GM23338 (cell line): ENCODE measurements at regions not wholly inside any gene's neighbourhood (a gene's known extent, or its start where the extent isn't known, plus 50 kb on each side); places are given as distances from the start of the nearest gene placed in this dataset.

Source experiments
- ATAC-seq: fragments of 200-7000 bp; cut with Tn5 transposase; 3 replicates; pipeline ENCODE4 v1.9.1; 2020
- DNase-seq: peaks from one replicate; pipeline ENCODE4 v3.0.0-alpha.2; 2015; ENCODE audit warnings: low spot score
- H2AFZ ChIP-seq: fragments of 200-600 bp; sonication (generic); 2 replicates; pipeline ENCODE4 v1.8.0; 2016; ENCODE audit warnings: antibody characterized with exemption, mild to moderate bottlenecking, moderate library complexity
- H3F3A ChIP-seq: fragments of 200-600 bp; sonication (generic); replicated peaks from 2 replicates; pipeline ENCODE4 v1.8.0; 2017; ENCODE audit warnings: antibody characterized with exemption, mixed run types, low read depth
- H3K27ac ChIP-seq: fragments of 200-600 bp; sonication (generic); 2 replicates; pipeline ENCODE4 v1.6.1; 2016; ENCODE audit warnings: low read depth
- H3K27me3 ChIP-seq: fragments of 200-600 bp; sonication (generic); 2 replicates; pipeline ENCODE4 v1.8.0; 2016; ENCODE audit warnings: mild to moderate bottlenecking, mixed run types, moderate library complexity; ENCODE audit not compliant: insufficient read depth
- H3K36me3 ChIP-seq: fragments of 200-600 bp; sonication (generic); 2 replicates; pipeline ENCODE4 v1.8.0; 2016; ENCODE audit warnings: mild to moderate bottlenecking; ENCODE audit not compliant: insufficient read depth
- H3K4me1 ChIP-seq: fragments of 200-600 bp; sonication (generic); 2 replicates; pipeline ENCODE4 v1.8.0; 2016; ENCODE audit warnings: mild to moderate bottlenecking, moderate library complexity; ENCODE audit not compliant: insufficient read depth
- H3K4me2 ChIP-seq: fragments of 200-600 bp; sonication (generic); 2 replicates; pipeline ENCODE4 v1.7.1; 2017; ENCODE audit warnings: mixed run types
- H3K4me3 ChIP-seq: fragments of 200-600 bp; sonication (generic); 2 replicates; pipeline ENCODE4 v1.6.1; 2016; ENCODE audit warnings: mixed run types
- H3K79me2 ChIP-seq: fragments of 200-600 bp; sonication (generic); replicated peaks from 2 replicates; pipeline ENCODE4 v1.8.0; 2017; ENCODE audit warnings: mild to moderate bottlenecking; ENCODE audit not compliant: insufficient read depth
- H3K9me2 ChIP-seq: fragments of 200-600 bp; sonication (generic); 2 replicates; pipeline ENCODE4 v1.8.0; 2017; ENCODE audit not compliant: insufficient read depth
- H4K20me1 ChIP-seq: fragments of 200-600 bp; sonication (generic); replicated peaks from 2 replicates; pipeline ENCODE4 v1.8.0; 2017; ENCODE audit warnings: mild to moderate bottlenecking; ENCODE audit not compliant: insufficient read depth
- H3K27ac Mint-ChIP-seq: 2 replicates; pipeline ENCODE4 v1.8.0; 2020; ENCODE audit warnings: inconsistent platforms, mild to moderate bottlenecking, moderate library complexity, mixed read lengths
- H3K27me3 Mint-ChIP-seq: 3 replicates; pipeline ENCODE4 v1.8.0; 2022; ENCODE audit warnings: low read depth, mild to moderate bottlenecking, moderate library complexity, mixed read lengths, inconsistent platforms; ENCODE audit not compliant: insufficient read depth, poor library complexity
- H3K36me3 Mint-ChIP-seq: 3 replicates; pipeline ENCODE4 v1.8.0; 2021; ENCODE audit warnings: low read depth, mild to moderate bottlenecking, inconsistent platforms, moderate library complexity, mixed read lengths
- H3K4me1 Mint-ChIP-seq: 3 replicates; pipeline ENCODE4 v1.8.0; 2020; ENCODE audit warnings: mild to moderate bottlenecking, inconsistent platforms, mixed read lengths
- H3K4me3 Mint-ChIP-seq: 3 replicates; pipeline ENCODE4 v1.8.0; 2021; ENCODE audit warnings: moderate library complexity, mild to moderate bottlenecking, inconsistent platforms, mixed read lengths
- H3K9me3 Mint-ChIP-seq: 3 replicates; pipeline ENCODE4 v1.8.0; 2020; ENCODE audit warnings: moderate library complexity, mild to moderate bottlenecking, inconsistent platforms, mixed read lengths
- CREB1 ChIP-seq: fragments of 250-450 bp; sonication (Bioruptor Pico); IDR thresholded peaks from 2 replicates; pipeline ENCODE4 v1.5.0; 2020; ENCODE audit warnings: low read depth, mild to moderate bottlenecking, moderate library complexity
- EZH2 ChIP-seq: fragments of 200-600 bp; sonication (generic); IDR thresholded peaks from one replicate; pipeline ENCODE4 v1.8.0; 2017; ENCODE audit warnings: antibody characterized with exemption, mild to moderate bottlenecking, low read depth; ENCODE audit not compliant: unreplicated experiment
- EZH2phosphoT487 ChIP-seq: fragments of 200-600 bp; sonication (generic); IDR thresholded peaks from one replicate; pipeline ENCODE4 v1.8.1; 2018; ENCODE audit warnings: antibody characterized with exemption; ENCODE audit not compliant: unreplicated experiment
- JUNB ChIP-seq: IDR thresholded peaks from one replicate; pipeline ENCODE4 v1.6.1; 2016; ENCODE audit warnings: antibody characterized with exemption; ENCODE audit not compliant: unreplicated experiment
- NANOG ChIP-seq: IDR thresholded peaks from 2 replicates; pipeline ENCODE4 v1.6.1; 2016; ENCODE audit warnings: antibody characterized with exemption, borderline replicate concordance
- POLR2AphosphoS5 ChIP-seq: IDR thresholded peaks from 2 replicates; pipeline ENCODE4 v1.6.1; 2016; ENCODE audit warnings: antibody characterized with exemption, low read depth
- STAT1 ChIP-seq: IDR thresholded peaks from one replicate; pipeline ENCODE4 v1.6.1; 2016; ENCODE audit warnings: antibody characterized with exemption; ENCODE audit not compliant: unreplicated experiment
- ZNF114 ChIP-seq: fragments of 250-450 bp; sonication (Bioruptor Pico); IDR thresholded peaks from 2 replicates; pipeline ENCODE4 v1.5.0; 2020; ENCODE audit warnings: mild to moderate bottlenecking, moderate library complexity
- ZNF331 ChIP-seq: fragments of 250-450 bp; sonication (Bioruptor Pico); IDR thresholded peaks from 2 replicates; pipeline ENCODE4 v1.5.0; 2020; ENCODE audit warnings: low read depth, mild to moderate bottlenecking, moderate library complexity
- TF ChIP-seq, protein P1 (sequence below): fragments of 250-450 bp; sonication (Bioruptor Pico); IDR thresholded peaks from 2 replicates; pipeline ENCODE4 v1.5.0; 2020; ENCODE audit warnings: mild to moderate bottlenecking, moderate library complexity
- TF ChIP-seq, protein P2 (sequence below): IDR thresholded peaks from 2 replicates; pipeline ENCODE4 v1.6.1; 2016; ENCODE audit warnings: antibody characterized with exemption
- TF ChIP-seq, protein P3 (sequence below): IDR thresholded peaks from one replicate; pipeline ENCODE4 v1.6.1; 2018; ENCODE audit warnings: antibody characterized with exemption; ENCODE audit not compliant: unreplicated experiment
- TF ChIP-seq, protein P4 (sequence below), 2 experiments: fragments of 200-600 bp in 1 of 2; sonication (generic) in 1 of 2; conservative IDR thresholded peaks; 2 replicates each; pipeline versions ENCODE4 v1.5.1 to v1.6.1; 2016 to 2017; ENCODE audit warnings: antibody characterized with exemption in 2 of 2, low read depth in 2 of 2, mild to moderate bottlenecking in 2 of 2, moderate library complexity in 1 of 2

DNA sequence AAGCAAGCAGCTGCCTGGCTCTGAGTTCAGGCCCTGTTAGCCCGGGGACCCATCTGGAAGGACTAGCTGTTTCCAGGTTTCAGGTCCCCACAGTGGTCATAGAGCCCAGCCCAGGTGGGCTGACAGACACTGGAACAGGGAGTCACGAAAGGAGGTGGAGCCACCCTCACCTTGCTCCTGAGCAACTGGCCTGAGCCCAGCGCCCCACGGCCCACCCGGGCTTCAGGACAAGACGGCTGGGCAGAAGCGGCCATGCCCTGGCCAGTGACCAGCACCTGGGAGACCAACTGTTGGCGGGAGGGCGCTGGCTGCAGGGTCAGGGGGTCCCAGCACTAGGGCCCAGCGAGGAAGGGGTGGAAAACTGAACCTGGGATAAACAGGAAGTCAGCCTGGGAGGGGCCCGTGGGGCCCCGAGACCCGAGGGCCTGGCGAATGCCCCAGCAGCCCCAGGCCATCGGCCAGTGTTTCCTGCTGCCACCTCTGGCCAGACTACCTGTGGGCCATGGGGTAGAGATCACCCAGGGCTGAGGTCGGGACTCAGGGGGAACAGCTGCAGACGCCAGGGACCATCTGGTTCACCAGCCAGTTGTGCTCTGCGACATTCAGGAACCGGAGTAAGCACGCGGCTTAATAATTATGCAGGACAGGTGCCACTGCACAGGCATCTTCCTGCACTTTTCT is 282.1 kb upstream of the PPP2R2D start:
- TF ChIP-seq POLR2AphosphoS5 (no peak), EZH2 (no peak), STAT1 (no peak), ZNF331 (CRISPR knock-in tag) (no peak), ZNF114 (CRISPR knock-in tag) (no peak), JUNB (no peak), EZH2phosphoT487 (no peak), NANOG (no peak), CREB1 (CRISPR knock-in tag) (no peak)
- TF ChIP-seq, protein P1, sequence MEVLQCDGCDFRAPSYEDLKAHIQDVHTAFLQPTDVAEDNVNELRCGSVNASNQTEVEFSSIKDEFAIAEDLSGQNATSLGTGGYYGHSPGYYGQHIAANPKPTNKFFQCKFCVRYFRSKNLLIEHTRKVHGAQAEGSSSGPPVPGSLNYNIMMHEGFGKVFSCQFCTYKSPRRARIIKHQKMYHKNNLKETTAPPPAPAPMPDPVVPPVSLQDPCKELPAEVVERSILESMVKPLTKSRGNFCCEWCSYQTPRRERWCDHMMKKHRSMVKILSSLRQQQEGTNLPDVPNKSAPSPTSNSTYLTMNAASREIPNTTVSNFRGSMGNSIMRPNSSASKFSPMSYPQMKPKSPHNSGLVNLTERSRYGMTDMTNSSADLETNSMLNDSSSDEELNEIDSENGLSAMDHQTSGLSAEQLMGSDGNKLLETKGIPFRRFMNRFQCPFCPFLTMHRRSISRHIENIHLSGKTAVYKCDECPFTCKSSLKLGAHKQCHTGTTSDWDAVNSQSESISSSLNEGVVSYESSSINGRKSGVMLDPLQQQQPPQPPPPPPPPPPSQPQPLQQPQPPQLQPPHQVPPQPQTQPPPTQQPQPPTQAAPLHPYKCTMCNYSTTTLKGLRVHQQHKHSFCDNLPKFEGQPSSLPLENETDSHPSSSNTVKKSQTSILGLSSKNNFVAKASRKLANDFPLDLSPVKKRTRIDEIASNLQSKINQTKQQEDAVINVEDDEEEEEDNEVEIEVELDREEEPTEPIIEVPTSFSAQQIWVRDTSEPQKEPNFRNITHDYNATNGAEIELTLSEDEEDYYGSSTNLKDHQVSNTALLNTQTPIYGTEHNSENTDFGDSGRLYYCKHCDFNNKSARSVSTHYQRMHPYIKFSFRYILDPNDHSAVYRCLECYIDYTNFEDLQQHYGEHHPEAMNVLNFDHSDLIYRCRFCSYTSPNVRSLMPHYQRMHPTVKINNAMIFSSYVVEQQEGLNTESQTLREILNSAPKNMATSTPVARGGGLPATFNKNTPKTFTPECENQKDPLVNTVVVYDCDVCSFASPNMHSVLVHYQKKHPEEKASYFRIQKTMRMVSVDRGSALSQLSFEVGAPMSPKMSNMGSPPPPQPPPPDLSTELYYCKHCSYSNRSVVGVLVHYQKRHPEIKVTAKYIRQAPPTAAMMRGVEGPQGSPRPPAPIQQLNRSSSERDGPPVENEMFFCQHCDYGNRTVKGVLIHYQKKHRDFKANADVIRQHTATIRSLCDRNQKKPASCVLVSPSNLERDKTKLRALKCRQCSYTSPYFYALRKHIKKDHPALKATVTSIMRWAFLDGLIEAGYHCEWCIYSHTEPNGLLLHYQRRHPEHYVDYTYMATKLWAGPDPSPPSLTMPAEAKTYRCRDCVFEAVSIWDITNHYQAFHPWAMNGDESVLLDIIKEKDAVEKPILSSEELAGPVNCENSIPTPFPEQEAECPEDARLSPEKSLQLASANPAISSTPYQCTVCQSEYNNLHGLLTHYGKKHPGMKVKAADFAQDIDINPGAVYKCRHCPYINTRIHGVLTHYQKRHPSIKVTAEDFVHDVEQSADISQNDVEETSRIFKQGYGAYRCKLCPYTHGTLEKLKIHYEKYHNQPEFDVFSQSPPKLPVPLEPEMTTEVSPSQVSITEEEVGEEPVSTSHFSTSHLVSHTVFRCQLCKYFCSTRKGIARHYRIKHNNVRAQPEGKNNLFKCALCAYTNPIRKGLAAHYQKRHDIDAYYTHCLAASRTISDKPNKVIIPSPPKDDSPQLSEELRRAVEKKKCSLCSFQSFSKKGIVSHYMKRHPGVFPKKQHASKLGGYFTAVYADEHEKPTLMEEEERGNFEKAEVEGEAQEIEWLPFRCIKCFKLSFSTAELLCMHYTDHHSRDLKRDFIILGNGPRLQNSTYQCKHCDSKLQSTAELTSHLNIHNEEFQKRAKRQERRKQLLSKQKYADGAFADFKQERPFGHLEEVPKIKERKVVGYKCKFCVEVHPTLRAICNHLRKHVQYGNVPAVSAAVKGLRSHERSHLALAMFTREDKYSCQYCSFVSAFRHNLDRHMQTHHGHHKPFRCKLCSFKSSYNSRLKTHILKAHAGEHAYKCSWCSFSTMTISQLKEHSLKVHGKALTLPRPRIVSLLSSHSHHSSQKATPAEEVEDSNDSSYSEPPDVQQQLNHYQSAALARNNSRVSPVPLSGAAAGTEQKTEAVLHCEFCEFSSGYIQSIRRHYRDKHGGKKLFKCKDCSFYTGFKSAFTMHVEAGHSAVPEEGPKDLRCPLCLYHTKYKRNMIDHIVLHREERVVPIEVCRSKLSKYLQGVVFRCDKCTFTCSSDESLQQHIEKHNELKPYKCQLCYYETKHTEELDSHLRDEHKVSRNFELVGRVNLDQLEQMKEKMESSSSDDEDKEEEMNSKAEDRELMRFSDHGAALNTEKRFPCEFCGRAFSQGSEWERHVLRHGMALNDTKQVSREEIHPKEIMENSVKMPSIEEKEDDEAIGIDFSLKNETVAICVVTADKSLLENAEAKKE, result no peak
- TF ChIP-seq, protein P2, sequence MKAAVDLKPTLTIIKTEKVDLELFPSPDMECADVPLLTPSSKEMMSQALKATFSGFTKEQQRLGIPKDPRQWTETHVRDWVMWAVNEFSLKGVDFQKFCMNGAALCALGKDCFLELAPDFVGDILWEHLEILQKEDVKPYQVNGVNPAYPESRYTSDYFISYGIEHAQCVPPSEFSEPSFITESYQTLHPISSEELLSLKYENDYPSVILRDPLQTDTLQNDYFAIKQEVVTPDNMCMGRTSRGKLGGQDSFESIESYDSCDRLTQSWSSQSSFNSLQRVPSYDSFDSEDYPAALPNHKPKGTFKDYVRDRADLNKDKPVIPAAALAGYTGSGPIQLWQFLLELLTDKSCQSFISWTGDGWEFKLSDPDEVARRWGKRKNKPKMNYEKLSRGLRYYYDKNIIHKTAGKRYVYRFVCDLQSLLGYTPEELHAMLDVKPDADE, result no peak
- TF ChIP-seq, protein P3, sequence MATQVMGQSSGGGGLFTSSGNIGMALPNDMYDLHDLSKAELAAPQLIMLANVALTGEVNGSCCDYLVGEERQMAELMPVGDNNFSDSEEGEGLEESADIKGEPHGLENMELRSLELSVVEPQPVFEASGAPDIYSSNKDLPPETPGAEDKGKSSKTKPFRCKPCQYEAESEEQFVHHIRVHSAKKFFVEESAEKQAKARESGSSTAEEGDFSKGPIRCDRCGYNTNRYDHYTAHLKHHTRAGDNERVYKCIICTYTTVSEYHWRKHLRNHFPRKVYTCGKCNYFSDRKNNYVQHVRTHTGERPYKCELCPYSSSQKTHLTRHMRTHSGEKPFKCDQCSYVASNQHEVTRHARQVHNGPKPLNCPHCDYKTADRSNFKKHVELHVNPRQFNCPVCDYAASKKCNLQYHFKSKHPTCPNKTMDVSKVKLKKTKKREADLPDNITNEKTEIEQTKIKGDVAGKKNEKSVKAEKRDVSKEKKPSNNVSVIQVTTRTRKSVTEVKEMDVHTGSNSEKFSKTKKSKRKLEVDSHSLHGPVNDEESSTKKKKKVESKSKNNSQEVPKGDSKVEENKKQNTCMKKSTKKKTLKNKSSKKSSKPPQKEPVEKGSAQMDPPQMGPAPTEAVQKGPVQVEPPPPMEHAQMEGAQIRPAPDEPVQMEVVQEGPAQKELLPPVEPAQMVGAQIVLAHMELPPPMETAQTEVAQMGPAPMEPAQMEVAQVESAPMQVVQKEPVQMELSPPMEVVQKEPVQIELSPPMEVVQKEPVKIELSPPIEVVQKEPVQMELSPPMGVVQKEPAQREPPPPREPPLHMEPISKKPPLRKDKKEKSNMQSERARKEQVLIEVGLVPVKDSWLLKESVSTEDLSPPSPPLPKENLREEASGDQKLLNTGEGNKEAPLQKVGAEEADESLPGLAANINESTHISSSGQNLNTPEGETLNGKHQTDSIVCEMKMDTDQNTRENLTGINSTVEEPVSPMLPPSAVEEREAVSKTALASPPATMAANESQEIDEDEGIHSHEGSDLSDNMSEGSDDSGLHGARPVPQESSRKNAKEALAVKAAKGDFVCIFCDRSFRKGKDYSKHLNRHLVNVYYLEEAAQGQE, result no peak
- TF ChIP-seq, protein P4, sequence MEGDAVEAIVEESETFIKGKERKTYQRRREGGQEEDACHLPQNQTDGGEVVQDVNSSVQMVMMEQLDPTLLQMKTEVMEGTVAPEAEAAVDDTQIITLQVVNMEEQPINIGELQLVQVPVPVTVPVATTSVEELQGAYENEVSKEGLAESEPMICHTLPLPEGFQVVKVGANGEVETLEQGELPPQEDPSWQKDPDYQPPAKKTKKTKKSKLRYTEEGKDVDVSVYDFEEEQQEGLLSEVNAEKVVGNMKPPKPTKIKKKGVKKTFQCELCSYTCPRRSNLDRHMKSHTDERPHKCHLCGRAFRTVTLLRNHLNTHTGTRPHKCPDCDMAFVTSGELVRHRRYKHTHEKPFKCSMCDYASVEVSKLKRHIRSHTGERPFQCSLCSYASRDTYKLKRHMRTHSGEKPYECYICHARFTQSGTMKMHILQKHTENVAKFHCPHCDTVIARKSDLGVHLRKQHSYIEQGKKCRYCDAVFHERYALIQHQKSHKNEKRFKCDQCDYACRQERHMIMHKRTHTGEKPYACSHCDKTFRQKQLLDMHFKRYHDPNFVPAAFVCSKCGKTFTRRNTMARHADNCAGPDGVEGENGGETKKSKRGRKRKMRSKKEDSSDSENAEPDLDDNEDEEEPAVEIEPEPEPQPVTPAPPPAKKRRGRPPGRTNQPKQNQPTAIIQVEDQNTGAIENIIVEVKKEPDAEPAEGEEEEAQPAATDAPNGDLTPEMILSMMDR (conservative IDR thresholded peaks at IDR 0.05; ENCODE audit: low read depth in 2 of 2), result no peak
- Histone ChIP-seq H3K27me3 (no peaks in the 10 kb centered on the region), H3K27ac (no peak overlapping the region), H3K36me3 (no peaks in the 10 kb centered on the region), H3K4me3 (no peak overlapping the region), H3K4me1 (no peaks in the 10 kb centered on the region), H3K9me2 (no peaks in the 10 kb centered on the region), H3K79me2 (no peaks in the 10 kb centered on the region), H3F3A (no peaks in the 10 kb centered on the region), H2AFZ (no peak overlapping the region), H3K4me2 (no peak overlapping the region), H4K20me1 (no peaks in the 10 kb centered on the region)
- peaks cover 19% of the 10 kb centered on the region for H3K36me3 Mint-ChIP-seq
- H3K4me1 Mint-ChIP-seq, result no peaks in the 10 kb centered on the region; the same call in 2 of the 3 replicates
- H3K27ac Mint-ChIP-seq, result no peak overlapping the region
- ATAC-seq, result no peak
- H3K9me3 Mint-ChIP-seq, result peaks cover 66% of the 10 kb centered on the region
- no peak overlapping the region for H3K4me3 Mint-ChIP-seq
- DNase-seq, result no peak
- peaks cover 5% of the 10 kb centered on the region for H3K27me3 Mint-ChIP-seq
